ENCODE measurements at regions not wholly inside any gene's neighbourhood (a gene's known extent, or its start where the extent isn't known, plus 50 kb on each side); places are given as distances from the start of the nearest gene placed in this dataset.

GRCh38 chr4:97159625-97160024 lies 983.7 kb downstream of the STPG2 start:
- no peaks in the 10 kb centered on the region for H3K9me3 ChIP-seq
- DNase-seq: no peak
- H3K4me3 ChIP-seq: no peak overlapping the region
- no peaks in the 10 kb centered on the region for H3K36me3 ChIP-seq
- H3K27me3 ChIP-seq: no peaks in the 10 kb centered on the region

GRCh38 chr4:97185233-97185632 lies 958.0 kb downstream of the STPG2 start:
- no peaks in the 10 kb centered on the region for H3K36me3 ChIP-seq
- DNase-seq: no peak
- no peaks in the 10 kb centered on the region for H3K9me3 ChIP-seq
- no peak overlapping the region for H3K4me3 ChIP-seq
- no peaks in the 10 kb centered on the region for H3K27me3 ChIP-seq

GRCh38 chr4:97197106-97197505 lies 946.2 kb downstream of the STPG2 start:
- Histone ChIP-seq H3K36me3 (no peaks in the 10 kb centered on the region), H3K4me3 (no peak overlapping the region), H3K27me3 (no peaks in the 10 kb centered on the region), H3K9me3 (no peaks in the 10 kb centered on the region)
- DNase-seq: no peak

GRCh38 chr4:97208749-97209148 lies 934.5 kb downstream of the STPG2 start:
- no peaks in the 10 kb centered on the region for H3K27me3 ChIP-seq
- no peak for DNase-seq
- H3K4me3 ChIP-seq: no peak overlapping the region
- H3K36me3 ChIP-seq: no peaks in the 10 kb centered on the region
- no peaks in the 10 kb centered on the region for H3K9me3 ChIP-seq

- Histone ChIP-seq H3K4me3 (no peak overlapping the region), H3K36me3 (no peaks in the 10 kb centered on the region), H3K27me3 (no peaks in the 10 kb centered on the region; the same call in 1 of the 2 replicates), H3K9me3 (no peaks in the 10 kb centered on the region)
- DNase-seq: no peak
These were observed 927.8 kb downstream of the STPG2 start for GRCh38 chr4:97215409-97215941.

GRCh38 chr4:97216046-97216445 lies 927.2 kb downstream of the STPG2 start:
- Histone ChIP-seq H3K27me3 (no peaks in the 10 kb centered on the region; the same call in 1 of the 2 replicates), H3K4me3 (no peak overlapping the region), H3K9me3 (no peaks in the 10 kb centered on the region), H3K36me3 (no peaks in the 10 kb centered on the region)
- DNase-seq: no peak

- no peak for DNase-seq
These were observed 907.8 kb downstream of the STPG2 start for GRCh38 chr4:97235521-97235920.

GRCh38 chr4:97238956-97239666 lies 904.2 kb downstream of the STPG2 start:
- no peak for DNase-seq
- Histone ChIP-seq H3K36me3 (no peaks in the 10 kb centered on the region), H3K9me3 (no peaks in the 10 kb centered on the region), H3K4me3 (no peak overlapping the region), H3K27me3 (no peaks in the 10 kb centered on the region)

More at GRCh38 chr4:97235521-97235920, 907.8 kb downstream of the STPG2 start:
- Histone ChIP-seq H3K4me3 (no peak overlapping the region), H3K9me3 (no peaks in the 10 kb centered on the region), H3K36me3 (no peaks in the 10 kb centered on the region), H3K27me3 (no peaks in the 10 kb centered on the region; the same call in 1 of the 2 replicates)

- Histone ChIP-seq H3K36me3 (no peaks in the 10 kb centered on the region), H3K9me3 (no peaks in the 10 kb centered on the region), H3K4me3 (no peak overlapping the region), H3K27me3 (no peaks in the 10 kb centered on the region)
- no peak for DNase-seq
These were observed 903.6 kb downstream of the STPG2 start for GRCh38 chr4:97239667-97239997.

- Histone ChIP-seq H3K36me3 (no peaks in the 10 kb centered on the region), H3K27me3 (no peaks in the 10 kb centered on the region), H3K4me3 (no peak overlapping the region), H3K9me3 (no peaks in the 10 kb centered on the region)
- no peak for DNase-seq
These were observed 890.6 kb downstream of the STPG2 start for GRCh38 chr4:97252615-97253154.

GRCh38 chr4:97262769-97263168 lies 880.5 kb downstream of the STPG2 start:
- no peaks in the 10 kb centered on the region for H3K27me3 ChIP-seq
- H3K9me3 ChIP-seq: no peaks in the 10 kb centered on the region
- no peak for DNase-seq
- H3K4me3 ChIP-seq: no peak overlapping the region
- no peaks in the 10 kb centered on the region for H3K36me3 ChIP-seq

GRCh38 chr4:97270051-97270450 lies 873.2 kb downstream of the STPG2 start:
- Histone ChIP-seq H3K36me3 (no peaks in the 10 kb centered on the region), H3K9me3 (no peaks in the 10 kb centered on the region), H3K27me3 (no peaks in the 10 kb centered on the region), H3K4me3 (no peak overlapping the region)
- no peak for DNase-seq

- Histone ChIP-seq H3K9me3 (no peaks in the 10 kb centered on the region), H3K27me3 (no peaks in the 10 kb centered on the region), H3K36me3 (no peaks in the 10 kb centered on the region), H3K4me3 (no peak overlapping the region)
- no peak for DNase-seq
These were observed 863.9 kb downstream of the STPG2 start for GRCh38 chr4:97279391-97279790.

- Histone ChIP-seq H3K4me3 (no peak overlapping the region), H3K27me3 (no peaks in the 10 kb centered on the region), H3K36me3 (no peaks in the 10 kb centered on the region), H3K9me3 (no peaks in the 10 kb centered on the region)
- DNase-seq: no peak
These were observed 842.7 kb downstream of the STPG2 start for GRCh38 chr4:97300561-97300960.

- Histone ChIP-seq H3K4me3 (no peak overlapping the region), H3K27me3 (no peaks in the 10 kb centered on the region), H3K36me3 (no peaks in the 10 kb centered on the region), H3K9me3 (no peaks in the 10 kb centered on the region)
- DNase-seq: no peak
These were observed 837.9 kb downstream of the STPG2 start for GRCh38 chr4:97305351-97305750.

- Histone ChIP-seq H3K9me3 (no peaks in the 10 kb centered on the region), H3K4me3 (no peak overlapping the region), H3K36me3 (no peaks in the 10 kb centered on the region), H3K27me3 (no peaks in the 10 kb centered on the region)
- no peak for DNase-seq
These were observed 834.2 kb downstream of the STPG2 start for GRCh38 chr4:97309121-97309520.

GRCh38 chr4:97317201-97317600 lies 826.1 kb downstream of the STPG2 start:
- Histone ChIP-seq H3K4me3 (no peak overlapping the region), H3K36me3 (no peaks in the 10 kb centered on the region), H3K9me3 (no peaks in the 10 kb centered on the region), H3K27me3 (no peaks in the 10 kb centered on the region)
- no peak for DNase-seq

- Histone ChIP-seq H3K27me3 (no peaks in the 10 kb centered on the region), H3K4me3 (no peak overlapping the region), H3K36me3 (no peaks in the 10 kb centered on the region), H3K9me3 (no peaks in the 10 kb centered on the region)
- DNase-seq: no peak
These were observed 825.6 kb downstream of the STPG2 start for GRCh38 chr4:97317671-97318070.
